Neural progenitor cell (in vitro differentiated cells): ENCODE measurements at regions not wholly inside any gene's neighbourhood (a gene's known extent, or its start where the extent isn't known, plus 50 kb on each side); places are given as distances from the start of the nearest gene placed in this dataset.

Experiments used
- DNase-seq: peaks from one replicate; pipeline ENCODE4 v3.0.0-alpha.2; 2016; ENCODE audit warnings: low spot score
- H2AFZ ChIP-seq: fragments of 200-600 bp; sonication (generic); replicated peaks from 2 replicates; pipeline ENCODE4 v1.6.1; 2016; ENCODE audit warnings: antibody characterized with exemption
- H3F3A ChIP-seq: fragments of 200-600 bp; sonication (generic); 2 replicates; pipeline ENCODE4 v1.6.1; 2016; ENCODE audit warnings: antibody characterized with exemption, low read depth
- H3K27ac ChIP-seq: fragments of 200-600 bp; sonication (generic); 2 replicates; pipeline ENCODE4 v1.5.1; 2016; ENCODE audit warnings: mild to moderate bottlenecking
- H3K27me3 ChIP-seq: fragments of 200-600 bp; sonication (generic); 2 replicates; pipeline ENCODE4 v1.6.1; 2016; ENCODE audit warnings: mild to moderate bottlenecking, moderate library complexity
- H3K36me3 ChIP-seq: fragments of 200-600 bp; sonication (generic); 2 replicates; pipeline ENCODE4 v1.5.1; 2016
- H3K4me1 ChIP-seq: fragments of 200-600 bp; sonication (generic); 2 replicates; pipeline ENCODE4 v1.6.1; 2016; ENCODE audit warnings: mixed run types
- H3K4me2 ChIP-seq: fragments of 200-600 bp; sonication (generic); 2 replicates; pipeline ENCODE4 v1.6.1; 2016
- H3K4me3 ChIP-seq: fragments of 200-600 bp; sonication (generic); 2 replicates; pipeline ENCODE4 v1.5.1; 2016
- H3K79me2 ChIP-seq: fragments of 200-600 bp; sonication (generic); 2 replicates; pipeline ENCODE4 v1.6.1; 2016; ENCODE audit warnings: low read depth
- H3K9ac ChIP-seq: fragments of 200-600 bp; sonication (generic); 2 replicates; pipeline ENCODE4 v1.6.1; 2016
- H3K9me3 ChIP-seq: fragments of 200-600 bp; sonication (generic); 2 replicates; pipeline ENCODE4 v1.5.1; 2016; ENCODE audit warnings: low read depth
- H4K20me1 ChIP-seq: fragments of 200-600 bp; sonication (generic); 2 replicates; pipeline ENCODE4 v1.6.1; 2016; ENCODE audit warnings: low read depth
- H3K27ac Mint-ChIP-seq: 3 replicates; pipeline ENCODE4 v1.8.0; 2021; ENCODE audit warnings: mixed read lengths
- H3K27me3 Mint-ChIP-seq: 2 replicates; pipeline ENCODE4 v1.8.0; 2022; ENCODE audit warnings: low read depth, mild to moderate bottlenecking, inconsistent platforms, moderate library complexity, mixed read lengths; ENCODE audit not compliant: insufficient read depth
- H3K36me3 Mint-ChIP-seq: 3 replicates; pipeline ENCODE4 v1.8.0; 2021; ENCODE audit warnings: mixed read lengths
- H3K4me1 Mint-ChIP-seq: 3 replicates; pipeline ENCODE4 v1.8.0; 2021; ENCODE audit warnings: mixed read lengths
- H3K4me3 Mint-ChIP-seq: 3 replicates; pipeline ENCODE4 v1.8.0; 2021; ENCODE audit warnings: mild to moderate bottlenecking, moderate library complexity, mixed read lengths
- H3K9me3 Mint-ChIP-seq: 3 replicates; pipeline ENCODE4 v1.8.0; 2020; ENCODE audit warnings: mixed read lengths
- CTCF ChIP-seq: fragments of 200-600 bp; sonication (generic); IDR thresholded peaks from 2 replicates; pipeline ENCODE4 v1.5.1; 2017; ENCODE audit warnings: antibody characterized with exemption, mild to moderate bottlenecking
- EZH2 ChIP-seq: fragments of 200-600 bp; sonication (generic); IDR thresholded peaks from 2 replicates; pipeline ENCODE4 v1.6.1; 2017; ENCODE audit warnings: antibody characterized with exemption, mild to moderate bottlenecking, moderate library complexity
- EZH2phosphoT487 ChIP-seq: fragments of 200-600 bp; sonication (generic); IDR thresholded peaks from 2 replicates; pipeline ENCODE4 v1.6.1; 2017; ENCODE audit warnings: antibody characterized with exemption

GRCh38 chr20:1758765-1759164 is 101.2 kb upstream of the SIRPG start:
- Mint-ChIP-seq H3K27ac (no peak overlapping the region), H3K27me3 (no peaks in the 10 kb centered on the region), H3K9me3 (no peaks in the 10 kb centered on the region), H3K36me3 (no peaks in the 10 kb centered on the region), H3K4me3 (no peak overlapping the region), H3K4me1 (no peaks in the 10 kb centered on the region)
- Histone ChIP-seq H3K4me3 (no peak overlapping the region), H3K9ac (no peak overlapping the region), H3K9me3 (no peaks in the 10 kb centered on the region), H4K20me1 (no peaks in the 10 kb centered on the region), H3K79me2 (no peaks in the 10 kb centered on the region), H3K36me3 (no peaks in the 10 kb centered on the region), H3K4me1 (peaks cover 18% of the 10 kb centered on the region), H3K4me2 (no peak overlapping the region), H3K27ac (no peak overlapping the region), H3K27me3 (peaks cover 10% of the 10 kb centered on the region), H2AFZ (no peak overlapping the region), H3F3A (peaks cover 11% of the 10 kb centered on the region)
- DNase-seq = no peak
- TF ChIP-seq EZH2phosphoT487 = no peak
- TF ChIP-seq EZH2 = no peak
- no peak for TF ChIP-seq CTCF

GRCh38 chr20:1757606-1758512 is 100.3 kb upstream of the SIRPG start:
- DNase-seq = peak; percentile 47
- Mint-ChIP-seq H3K27me3 (no peaks in the 10 kb centered on the region), H3K4me1 (no peaks in the 10 kb centered on the region), H3K9me3 (no peaks in the 10 kb centered on the region), H3K4me3 (no peak overlapping the region), H3K36me3 (no peaks in the 10 kb centered on the region), H3K27ac (no peak overlapping the region)
- Histone ChIP-seq H3K9me3 (no peaks in the 10 kb centered on the region), H3K9ac (no peak overlapping the region), H3F3A (peaks cover 11% of the 10 kb centered on the region), H2AFZ (no peak overlapping the region), H3K79me2 (no peaks in the 10 kb centered on the region), H3K4me3 (no peak overlapping the region), H3K36me3 (no peaks in the 10 kb centered on the region), H3K27ac (no peak overlapping the region), H3K4me1 (peaks cover 18% of the 10 kb centered on the region), H3K4me2 (peak overlapping the region; percentile 43), H4K20me1 (no peaks in the 10 kb centered on the region), H3K27me3 (peaks cover 13% of the 10 kb centered on the region)
- TF ChIP-seq CTCF = no peak

- Histone ChIP-seq H3K27me3 (peaks cover 13% of the 10 kb centered on the region), H3K9ac (no peak overlapping the region), H3K27ac (no peak overlapping the region), H3K4me1 (peaks cover 18% of the 10 kb centered on the region), H3F3A (peaks cover 11% of the 10 kb centered on the region), H4K20me1 (no peaks in the 10 kb centered on the region), H3K36me3 (no peaks in the 10 kb centered on the region), H3K9me3 (no peaks in the 10 kb centered on the region), H3K4me3 (no peak overlapping the region), H3K79me2 (no peaks in the 10 kb centered on the region), H3K4me2 (peak overlapping the region; percentile 43), H2AFZ (no peak overlapping the region)
- Mint-ChIP-seq H3K4me1 (no peaks in the 10 kb centered on the region), H3K27me3 (no peaks in the 10 kb centered on the region), H3K36me3 (no peaks in the 10 kb centered on the region), H3K4me3 (no peak overlapping the region), H3K27ac (no peak overlapping the region), H3K9me3 (peaks cover 5% of the 10 kb centered on the region)
- TF ChIP-seq EZH2phosphoT487 (no peak), CTCF (no peak), EZH2 (no peak)
- no peak for DNase-seq
These were observed 99.5 kb upstream of the SIRPG start for GRCh38 chr20:1757072-1757471.
